Heart left ventricle (tissue), 13 donors: ENCODE measurements at regions not wholly inside any gene's neighbourhood (a gene's known extent, or its start where the extent isn't known, plus 50 kb on each side); places are given as distances from the start of the nearest gene placed in this dataset.

ENCODE experiments used
- POLR2A ChIP-seq, 2 donors: fragments of 450-650 bp; IDR thresholded peaks; one replicate each; pipeline ENCODE4 v1.6.1; 2017; ENCODE audit warnings: antibody characterized with exemption in 2 of 2, mild to moderate bottlenecking in 2 of 2, moderate library complexity in 2 of 2
- TF ChIP-seq, protein P1 (sequence below), 12 donors: fragments of 200-600 bp; sonication (generic) in 4 of 12; IDR thresholded peaks; one replicate each; pipeline versions ENCODE4 v1.5.0 to v1.8.0; 2018 to 2022; ENCODE audit warnings: antibody characterized with exemption in 12 of 12, mild to moderate bottlenecking in 5 of 12
- donor health status: ischemic (EF 13 %, LVEDD 7.1; RV severe dilation, severe dysfunction).
- donor health status: DM: no; HTN: yes; CAD: no.
- donor health status: DM: no; HTN: no; CAD: no.
- donor health status: ischemic (EF 25% LVEDD 6.9; RV normal size, moderate dysfunction).
- donor health status: ischemic (EF 25% LVEDD 5.7; RV mildly dilated, moderate dysfunction).
- donor health status: ischemic (EF 35%, LVEDD 5.7; RV mildly dilated, moderate dysfunction).
- donor health status: nonischemic (EF 11% LVEDD 7.7; RV severe dilation, severe dysfunction).
- donor health status: DM: yes; HTN: yes; CAD: no.
- donor health status: PGD.
- donor health status: ischemic (EF 29% LVEDD 5.4; RV normal size, mild dysfunction).
- donor health status: nonischemic (EF 23%, LVEDD 6.1; RV moderate dilation, normal function).

GRCh38 chr7:81430761-81431160 is 339.1 kb downstream of the HGF start:
- TF ChIP-seq, protein P1, sequence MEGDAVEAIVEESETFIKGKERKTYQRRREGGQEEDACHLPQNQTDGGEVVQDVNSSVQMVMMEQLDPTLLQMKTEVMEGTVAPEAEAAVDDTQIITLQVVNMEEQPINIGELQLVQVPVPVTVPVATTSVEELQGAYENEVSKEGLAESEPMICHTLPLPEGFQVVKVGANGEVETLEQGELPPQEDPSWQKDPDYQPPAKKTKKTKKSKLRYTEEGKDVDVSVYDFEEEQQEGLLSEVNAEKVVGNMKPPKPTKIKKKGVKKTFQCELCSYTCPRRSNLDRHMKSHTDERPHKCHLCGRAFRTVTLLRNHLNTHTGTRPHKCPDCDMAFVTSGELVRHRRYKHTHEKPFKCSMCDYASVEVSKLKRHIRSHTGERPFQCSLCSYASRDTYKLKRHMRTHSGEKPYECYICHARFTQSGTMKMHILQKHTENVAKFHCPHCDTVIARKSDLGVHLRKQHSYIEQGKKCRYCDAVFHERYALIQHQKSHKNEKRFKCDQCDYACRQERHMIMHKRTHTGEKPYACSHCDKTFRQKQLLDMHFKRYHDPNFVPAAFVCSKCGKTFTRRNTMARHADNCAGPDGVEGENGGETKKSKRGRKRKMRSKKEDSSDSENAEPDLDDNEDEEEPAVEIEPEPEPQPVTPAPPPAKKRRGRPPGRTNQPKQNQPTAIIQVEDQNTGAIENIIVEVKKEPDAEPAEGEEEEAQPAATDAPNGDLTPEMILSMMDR (IDR thresholded peaks at IDR 0.05) = no peak
- no peak for TF ChIP-seq POLR2A (IDR thresholded peaks at IDR 0.05)
